Sigmoid colon (tissue), 4 donors: ENCODE measurements at regions not wholly inside any gene's neighbourhood (a gene's known extent, or its start where the extent isn't known, plus 50 kb on each side); places are given as distances from the start of the nearest gene placed in this dataset.
A peak's percentile ranks its signal among the peaks of the same experiment; 100 is the strongest.

Experiments used
- CTCF ChIP-seq, 4 experiments: fragments of 450-650 bp in 3 of 4; fragments of 200-600 bp in 1 of 4; IDR thresholded peaks; one replicate each; pipeline ENCODE4 v1.5.1; 2016 to 2019; ENCODE audit warnings: antibody characterized with exemption in 4 of 4, mild to moderate bottlenecking in 3 of 4, moderate library complexity in 2 of 4
- EP300 ChIP-seq, 4 donors: sonication (generic); formaldehyde crosslinking; IDR thresholded peaks; one replicate each; pipeline ENCODE4 v1.6.1; 2017; ENCODE audit warnings: antibody characterized with exemption in 4 of 4
- POLR2A ChIP-seq, 2 donors: fragments of 450-650 bp; IDR thresholded peaks; one replicate each; pipeline ENCODE4 v1.6.1; 2016; ENCODE audit warnings: antibody characterized with exemption in 2 of 2, mild to moderate bottlenecking in 2 of 2, moderate library complexity in 2 of 2
- POLR2AphosphoS5 ChIP-seq, 4 donors: sonication (generic); formaldehyde crosslinking; IDR thresholded peaks; one replicate each; pipeline ENCODE4 v1.6.1; 2017; ENCODE audit warnings: antibody characterized with exemption in 4 of 4

- TF ChIP-seq EP300 (IDR thresholded peaks at IDR 0.05) (no peak), POLR2A (IDR thresholded peaks at IDR 0.05) (no peak), CTCF (IDR thresholded peaks at IDR 0.05) (peak in 1 of 4 experiments; percentile 9), POLR2AphosphoS5 (IDR thresholded peaks at IDR 0.05) (no peak)
These were observed 179.2 kb upstream of the MBL2 start for GRCh38 chr10:52951824-52952223.
